ENCODE measurements at regions not wholly inside any gene's neighbourhood (a gene's known extent, or its start where the extent isn't known, plus 50 kb on each side); places are given as distances from the start of the nearest gene placed in this dataset.

GRCh38 chr3:190709351-190709773, 153.1 kb downstream of the GMNC start:
- no peaks in the 10 kb centered on the region for H3K4me1 Mint-ChIP-seq
- DNase-seq (no peak), ATAC-seq (replicated peaks) (no peak)
- H3K27ac Mint-ChIP-seq: no peak overlapping the region
- H3K36me3 Mint-ChIP-seq: no peaks in the 10 kb centered on the region
- no peak overlapping the region for H3K4me3 Mint-ChIP-seq
- H3K9me3 Mint-ChIP-seq: no peaks in the 10 kb centered on the region
- H3K27me3 Mint-ChIP-seq: peaks cover 4 to 6% of the 10 kb centered on the region in 2 donors
